Duodenal mucosa (tissue), 2 donors: ENCODE measurements at regions not wholly inside any gene's neighbourhood (a gene's known extent, or its start where the extent isn't known, plus 50 kb on each side); places are given as distances from the start of the nearest gene placed in this dataset.
"Not testable (repeated sequence)": the region's sequence is repeated elsewhere in the genome, so short reads cannot be mapped to it uniquely, and the experiment has no call there.

ENCODE experiments used
- H3K27ac ChIP-seq: one replicate; pipeline ENCODE4 v1.7.0; 2013; ENCODE audit warnings: low read depth, low read length
- H3K27me3 ChIP-seq, 2 donors: one replicate each; pipeline ENCODE4 v1.7.0; 2013; ENCODE audit warnings: low read length in 2 of 2, control low read depth in 1 of 2; ENCODE audit not compliant: insufficient read depth in 2 of 2, control insufficient read depth in 1 of 2
- H3K36me3 ChIP-seq, 2 donors: one replicate each; pipeline ENCODE4 v1.7.0; 2013; ENCODE audit warnings: low read length in 2 of 2, control low read depth in 1 of 2; ENCODE audit not compliant: insufficient read depth in 2 of 2, control insufficient read depth in 1 of 2
- H3K4me1 ChIP-seq, 2 donors: one replicate each; pipeline ENCODE4 v1.7.0; 2013; ENCODE audit warnings: low read length in 2 of 2, control low read depth in 1 of 2; ENCODE audit not compliant: insufficient read depth in 2 of 2, control insufficient read depth in 1 of 2
- H3K4me3 ChIP-seq, 2 donors: one replicate each; pipeline ENCODE4 v1.7.0; 2013; ENCODE audit warnings: low read length in 2 of 2, low read depth in 1 of 2
- H3K9ac ChIP-seq, 2 donors: one replicate each; pipeline ENCODE4 v1.7.0; 2013; ENCODE audit warnings: low read length in 2 of 2, low read depth in 1 of 2
- H3K9me3 ChIP-seq, 2 donors: one replicate each; pipeline ENCODE4 v1.7.0; 2013; ENCODE audit warnings: low read length in 2 of 2, control low read depth in 1 of 2; ENCODE audit not compliant: control insufficient read depth in 1 of 2

- no peaks in the 10 kb centered on the region for H3K36me3 ChIP-seq
- H3K27me3 ChIP-seq: no peaks in the 10 kb centered on the region
- H3K9ac ChIP-seq: no peak overlapping the region
- H3K4me1 ChIP-seq: no peaks in the 10 kb centered on the region
- no peak overlapping the region for H3K4me3 ChIP-seq
- no peak overlapping the region for H3K27ac ChIP-seq
- no peaks in the 10 kb centered on the region for H3K9me3 ChIP-seq
Measured at GRCh38 chr6:98041921-98042320, 758.9 kb upstream of the MMS22L start.

- Histone ChIP-seq H3K27me3 (no peaks in the 10 kb centered on the region), H3K9ac (no peak overlapping the region), H3K4me3 (no peak overlapping the region), H3K4me1 (no peaks in the 10 kb centered on the region), H3K9me3 (no peaks in the 10 kb centered on the region), H3K27ac (no peak overlapping the region), H3K36me3 (no peaks in the 10 kb centered on the region)
Measured at GRCh38 chr6:98044151-98044561, 761.1 kb upstream of the MMS22L start.

GRCh38 chr6:98044791-98045470 is 761.9 kb upstream of the MMS22L start:
- Histone ChIP-seq H3K4me3 (no peak overlapping the region), H3K27ac (no peak overlapping the region), H3K9me3 (no peaks in the 10 kb centered on the region), H3K4me1 (no peaks in the 10 kb centered on the region), H3K9ac (no peak overlapping the region), H3K27me3 (no peaks in the 10 kb centered on the region), H3K36me3 (no peaks in the 10 kb centered on the region)

- H3K9ac ChIP-seq: no peak overlapping the region
- H3K4me1 ChIP-seq: no peaks in the 10 kb centered on the region
- H3K27ac ChIP-seq: no peak overlapping the region
Measured at GRCh38 chr6:98047164-98047563, 764.1 kb upstream of the MMS22L start.

GRCh38 chr6:98047871-98048270 is 764.9 kb upstream of the MMS22L start:
- Histone ChIP-seq H3K4me1 (no peaks in the 10 kb centered on the region), H3K4me3 (no peak overlapping the region), H3K27ac (no peak overlapping the region), H3K9me3 (no peaks in the 10 kb centered on the region), H3K27me3 (no peaks in the 10 kb centered on the region), H3K36me3 (no peaks in the 10 kb centered on the region), H3K9ac (no peak overlapping the region)

More at GRCh38 chr6:98047164-98047563, 764.1 kb upstream of the MMS22L start:
- Histone ChIP-seq H3K27me3 (no peaks in the 10 kb centered on the region), H3K36me3 (no peaks in the 10 kb centered on the region), H3K4me3 (no peak overlapping the region), H3K9me3 (no peaks in the 10 kb centered on the region)

GRCh38 chr6:98054453-98054852 is 771.4 kb upstream of the MMS22L start:
- Histone ChIP-seq H3K27ac (no peak overlapping the region), H3K9me3 (no peaks in the 10 kb centered on the region), H3K27me3 (no peaks in the 10 kb centered on the region), H3K36me3 (no peaks in the 10 kb centered on the region), H3K4me3 (no peak overlapping the region), H3K9ac (no peak overlapping the region), H3K4me1 (no peaks in the 10 kb centered on the region)

GRCh38 chr6:98056955-98057354 is 773.9 kb upstream of the MMS22L start:
- Histone ChIP-seq H3K27me3 (no peaks in the 10 kb centered on the region), H3K36me3 (no peaks in the 10 kb centered on the region), H3K4me1 (no peaks in the 10 kb centered on the region), H3K4me3 (no peak overlapping the region), H3K27ac (no peak overlapping the region), H3K9ac (no peak overlapping the region), H3K9me3 (no peaks in the 10 kb centered on the region)

GRCh38 chr6:98067375-98067774 is 767.0 kb upstream of the POU3F2 start:
- Histone ChIP-seq H3K4me3 (no peak overlapping the region), H3K4me1 (no peaks in the 10 kb centered on the region)

GRCh38 chr6:98088537-98088936 is 745.8 kb upstream of the POU3F2 start:
- not testable (repeated sequence) for H3K4me1 ChIP-seq, H3K4me3 ChIP-seq, H3K9me3 ChIP-seq, H3K27me3 ChIP-seq, H3K9ac ChIP-seq, H3K36me3 ChIP-seq, H3K27ac ChIP-seq

More at GRCh38 chr6:98067375-98067774, 767.0 kb upstream of the POU3F2 start:
- H3K36me3 ChIP-seq: no peaks in the 10 kb centered on the region
- H3K27ac ChIP-seq: no peak overlapping the region
- no peaks in the 10 kb centered on the region for H3K9me3 ChIP-seq
- no peaks in the 10 kb centered on the region for H3K27me3 ChIP-seq
- H3K9ac ChIP-seq: no peak overlapping the region

- Histone ChIP-seq H3K27ac (no peak overlapping the region), H3K4me1 (no peaks in the 10 kb centered on the region), H3K9me3 (no peaks in the 10 kb centered on the region), H3K36me3 (no peaks in the 10 kb centered on the region), H3K4me3 (no peak overlapping the region), H3K27me3 (no peaks in the 10 kb centered on the region), H3K9ac (no peak overlapping the region)
Measured at GRCh38 chr6:98092331-98092730, 742.0 kb upstream of the POU3F2 start.

GRCh38 chr6:98094696-98095095 is 739.7 kb upstream of the POU3F2 start:
- no peak overlapping the region for H3K27ac ChIP-seq
- no peak overlapping the region for H3K4me3 ChIP-seq

More at GRCh38 chr6:98094696-98095095, 739.7 kb upstream of the POU3F2 start:
- Histone ChIP-seq H3K4me1 (no peaks in the 10 kb centered on the region), H3K27me3 (no peaks in the 10 kb centered on the region), H3K9me3 (no peaks in the 10 kb centered on the region), H3K36me3 (no peaks in the 10 kb centered on the region), H3K9ac (no peak overlapping the region)
